ENCODE measurements at regions not wholly inside any gene's neighbourhood (a gene's known extent, or its start where the extent isn't known, plus 50 kb on each side); places are given as distances from the start of the nearest gene placed in this dataset.

- no peak overlapping the region for H3K4me2 ChIP-seq
- no peaks in the 10 kb centered on the region for H3K4me1 ChIP-seq
- CTCF ChIA-PET: no interaction called here
- FAIRE-seq (no peak), ATAC-seq (no peak), DNase-seq (ENCODE audit: low read depth in 1 of 2, low spot score in 1 of 2) (no peak)
- TF ChIP-seq ESRRA (IDR thresholded peaks at IDR 0.05; ENCODE audit: borderline replicate concordance, low read length): no peak
- no peak for TF ChIP-seq PHF8 (IDR thresholded peaks at IDR 0.05; ENCODE audit: borderline replicate concordance, low read depth)
- no peak for TF ChIP-seq NR3C1 (IDR thresholded peaks at IDR 0.05)
- TF ChIP-seq JUNB (IDR thresholded peaks at IDR 0.05): no peak
- no peak for TF ChIP-seq HOXA7 (CRISPR knock-in tag; IDR thresholded peaks at IDR 0.05)
- TF ChIP-seq, protein P1, sequence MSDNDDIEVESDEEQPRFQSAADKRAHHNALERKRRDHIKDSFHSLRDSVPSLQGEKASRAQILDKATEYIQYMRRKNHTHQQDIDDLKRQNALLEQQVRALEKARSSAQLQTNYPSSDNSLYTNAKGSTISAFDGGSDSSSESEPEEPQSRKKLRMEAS (IDR thresholded peaks at IDR 0.05): no peak
- TF ChIP-seq HOXB13 (CRISPR knock-in tag; IDR thresholded peaks at IDR 0.05; ENCODE audit: low read depth): no peak
- no peak for TF ChIP-seq NFE2L2 (conservative IDR thresholded peaks at IDR 0.05; ENCODE audit: low read length)
- no peak for TF ChIP-seq POLR2A (IDR thresholded peaks at IDR 0.05; ENCODE audit: low read length)
- no peak for TF ChIP-seq SREBF2 (IDR thresholded peaks at IDR 0.05)
- no peak for TF ChIP-seq HDAC2 (IDR thresholded peaks at IDR 0.05)
- TF ChIP-seq ZC3H11A (IDR thresholded peaks at IDR 0.05): no peak
- TF ChIP-seq RFX5 (IDR thresholded peaks at IDR 0.05): no peak
- TF ChIP-seq CEBPB (IDR thresholded peaks at IDR 0.05): no peak
- TF ChIP-seq HMGXB4 (CRISPR knock-in tag; IDR thresholded peaks at IDR 0.05; ENCODE audit: borderline replicate concordance): no peak
- TF ChIP-seq HES2 (IDR thresholded peaks at IDR 0.05): no peak
- TF ChIP-seq FOXS1 (CRISPR knock-in tag; IDR thresholded peaks at IDR 0.05): no peak
- TF ChIP-seq ZNF302 (CRISPR knock-in tag; IDR thresholded peaks at IDR 0.05): no peak
- no peak for TF ChIP-seq BHLHE40 (IDR thresholded peaks at IDR 0.05; ENCODE audit: low read depth, low read length)
- POLR2A ChIA-PET: no interaction called here
- 64% methylated on average over 5 of the region's 5 CpGs for WGBS (ENCODE audit: missing lambda C conversion rate)
- 0 out of 3 replicates have a peak, but pooled peaks cover 3% of the 10 kb centered on the region for H3K9me3 ChIP-seq
- H3K27ac ChIP-seq: no peak overlapping the region
- no peak overlapping the region for H3K4me3 ChIP-seq
Observed at GRCh38 chr10:108735380-108735779, 1187.9 kb downstream of the XPNPEP1 start.

GRCh38 chr10:108721874-108722273 is 1201.4 kb downstream of the XPNPEP1 start:
- H3K4me2 ChIP-seq: no peak overlapping the region
- DNase-seq (ENCODE audit: low read depth in 1 of 2, low spot score in 1 of 2): no peak
- WGBS (ENCODE audit: missing lambda C conversion rate): 3% methylated on average over 1 of the region's 1 CpG
- ChIA-PET POLR2A (no interaction called here), CTCF (no interaction called here)
- no peak overlapping the region for H3K27ac ChIP-seq
- peaks cover 3% of the 10 kb centered on the region; the same call in 1 of the 3 replicates for H3K9me3 ChIP-seq
- H3K4me1 ChIP-seq: no peaks in the 10 kb centered on the region
- TF ChIP-seq HEYL (CRISPR knock-in tag; IDR thresholded peaks at IDR 0.05) (no peak), ZFP36 (IDR thresholded peaks at IDR 0.05; ENCODE audit: borderline replicate concordance, partially characterized antibody) (no peak), TFCP2L1 (CRISPR knock-in tag; IDR thresholded peaks at IDR 0.05) (no peak), HDAC2 (IDR thresholded peaks at IDR 0.05) (no peak), HES2 (IDR thresholded peaks at IDR 0.05) (no peak), RCOR1 (IDR thresholded peaks at IDR 0.05; ENCODE audit: low read depth, low read length) (no peak)
- no peak for ATAC-seq
- peak; percentile 36 for FAIRE-seq
- H3K4me3 ChIP-seq: no peak overlapping the region

DNA sequence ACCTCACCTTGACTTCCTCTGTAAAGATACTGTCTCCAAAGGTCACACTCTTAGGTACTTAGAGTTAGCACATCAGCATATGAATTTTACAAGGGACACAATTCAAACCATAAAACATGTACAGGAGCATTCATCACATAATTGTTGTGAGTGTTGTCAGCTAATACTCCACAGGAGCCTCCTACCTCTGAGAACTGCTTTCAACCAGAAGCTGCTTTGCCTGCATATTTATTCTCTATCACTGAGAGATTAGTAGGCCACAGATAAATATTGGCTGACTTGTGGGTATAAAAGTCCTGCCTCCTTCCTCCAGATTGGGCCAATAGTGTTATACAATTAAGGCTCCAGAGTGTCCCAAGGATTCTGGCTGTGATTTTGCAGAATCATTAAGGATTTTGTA is 1207.0 kb downstream of the XPNPEP1 start:
- ChIA-PET POLR2A (no interaction called here), CTCF (no interaction called here)
- Histone ChIP-seq H3K4me2 (no peak overlapping the region), H3K4me3 (no peak overlapping the region), H3K4me1 (no peaks in the 10 kb centered on the region), H3K9me3 (peaks cover 6% of the 10 kb centered on the region; the same call in 1 of the 3 replicates), H3K27ac (no peak overlapping the region)
- FAIRE-seq (no peak), DNase-seq (ENCODE audit: low read depth in 1 of 2, low spot score in 1 of 2) (no peak), ATAC-seq (no peak)
- TF ChIP-seq CTCF (IDR thresholded peaks at IDR 0.05) (no peak), SMC3 (IDR thresholded peaks at IDR 0.05) (no peak), FOSB (CRISPR knock-in tag; IDR thresholded peaks at IDR 0.05) (no peak), TFCP2L1 (CRISPR knock-in tag; IDR thresholded peaks at IDR 0.05) (no peak), FOSL2 (IDR thresholded peaks at IDR 0.05) (no peak), FOSL2 (CRISPR knock-in tag; IDR thresholded peaks at IDR 0.05) (no peak), GATA3 (IDR thresholded peaks at IDR 0.05; ENCODE audit: borderline replicate concordance) (no peak), HEYL (CRISPR knock-in tag; IDR thresholded peaks at IDR 0.05) (no peak), BHLHE40 (IDR thresholded peaks at IDR 0.05; ENCODE audit: low read depth, low read length) (no peak), HDAC2 (IDR thresholded peaks at IDR 0.05) (no peak), ZSCAN20 (CRISPR knock-in tag; IDR thresholded peaks at IDR 0.05) (no peak), POLR2AphosphoS2 (conservative IDR thresholded peaks at IDR 0.05; ENCODE audit: low read length) (no peak), CHD2 (IDR thresholded peaks at IDR 0.05; ENCODE audit: low read length, partially characterized antibody) (no peak)
- TF ChIP-seq, protein P2, sequence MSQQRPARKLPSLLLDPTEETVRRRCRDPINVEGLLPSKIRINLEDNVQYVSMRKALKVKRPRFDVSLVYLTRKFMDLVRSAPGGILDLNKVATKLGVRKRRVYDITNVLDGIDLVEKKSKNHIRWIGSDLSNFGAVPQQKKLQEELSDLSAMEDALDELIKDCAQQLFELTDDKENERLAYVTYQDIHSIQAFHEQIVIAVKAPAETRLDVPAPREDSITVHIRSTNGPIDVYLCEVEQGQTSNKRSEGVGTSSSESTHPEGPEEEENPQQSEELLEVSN (IDR thresholded peaks at IDR 0.05; ENCODE audit: borderline replicate concordance, low read depth): no peak
